ENCODE measurements at regions not wholly inside any gene's neighbourhood (a gene's known extent, or its start where the extent isn't known, plus 50 kb on each side); places are given as distances from the start of the nearest gene placed in this dataset.
"Not testable (repeated sequence)": the region's sequence is repeated elsewhere in the genome, so short reads cannot be mapped to it uniquely, and the experiment has no call there.

DNA sequence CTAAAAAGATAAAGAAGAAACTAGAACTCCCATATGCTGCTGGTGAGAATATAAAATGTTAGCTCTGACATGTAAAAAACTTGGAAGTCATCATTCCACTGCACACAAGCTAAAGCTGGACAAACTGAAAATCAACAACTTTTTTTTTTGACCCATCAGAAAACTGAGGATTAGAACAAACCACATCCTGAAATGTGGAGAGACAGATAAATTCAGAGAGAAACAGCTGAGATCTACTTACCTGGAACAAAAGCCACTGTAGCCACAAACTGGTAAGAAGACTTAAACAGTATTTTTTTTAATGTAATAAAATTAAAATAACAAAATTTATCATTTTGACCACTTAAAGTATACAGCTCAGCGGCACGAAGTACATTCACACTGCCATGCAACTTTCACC is 408.5 kb upstream of the RGS17 start:
- no peak for DNase-seq (ENCODE audit: low spot score)

DNA sequence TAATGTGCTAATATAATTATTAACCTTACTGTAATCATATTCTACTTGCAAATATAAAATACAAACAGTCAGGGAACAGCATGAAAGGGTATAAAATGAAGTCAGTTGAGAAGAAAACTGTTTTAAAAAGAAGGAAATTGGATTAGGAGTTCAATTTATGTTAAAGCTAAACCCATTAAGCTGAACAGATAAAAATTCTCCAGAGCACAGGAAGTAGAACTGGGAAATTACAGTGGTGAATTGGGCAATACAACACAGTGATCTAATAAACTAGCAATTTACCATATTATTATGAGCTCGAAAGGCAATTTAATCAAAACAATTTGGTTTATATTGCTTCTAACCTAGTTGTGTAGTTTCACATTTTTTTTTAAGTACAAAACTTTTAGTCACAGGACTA is 407.4 kb upstream of the RGS17 start:
- no peak for DNase-seq (ENCODE audit: low spot score)

DNA sequence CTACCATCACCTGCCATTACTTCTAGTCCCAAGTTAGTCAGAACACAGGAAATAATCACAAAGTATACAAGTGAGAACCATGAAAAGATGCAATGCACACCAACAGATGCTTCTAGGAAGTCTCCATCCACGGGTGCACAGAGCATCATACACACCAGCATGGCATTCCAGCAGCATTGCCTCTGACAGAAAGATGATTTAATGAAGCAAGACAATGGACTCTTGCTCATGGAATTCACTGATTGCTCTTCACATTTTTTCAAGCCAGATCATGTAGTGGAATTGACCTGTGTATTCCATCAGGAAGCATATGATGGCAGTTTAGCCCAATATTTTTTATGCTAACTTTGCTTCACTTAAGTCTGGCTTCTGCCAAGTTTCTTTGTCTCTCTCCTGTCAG is 406.3 kb upstream of the RGS17 start:
- DNase-seq (ENCODE audit: low spot score), result no peak

DNA sequence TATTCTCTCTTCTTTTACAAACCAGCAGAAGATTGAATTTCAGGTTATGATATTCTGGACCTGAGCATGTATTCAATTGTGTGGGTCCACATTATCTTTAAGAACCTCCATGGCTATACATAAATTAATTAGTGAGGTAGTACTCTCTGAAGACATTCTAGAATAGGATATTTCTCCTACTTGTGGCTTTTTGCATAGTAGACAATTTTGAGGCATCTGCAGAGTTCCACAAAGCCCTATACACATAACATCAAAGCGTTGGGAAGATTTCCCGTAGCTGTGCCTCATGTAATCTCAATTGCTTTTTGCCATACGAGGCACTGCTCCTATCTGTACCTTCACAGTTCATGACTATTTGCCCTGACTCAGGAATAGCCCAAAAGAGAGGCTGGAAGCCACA is 395.4 kb upstream of the RGS17 start:
- DNase-seq (ENCODE audit: low spot score), result no peak

DNA sequence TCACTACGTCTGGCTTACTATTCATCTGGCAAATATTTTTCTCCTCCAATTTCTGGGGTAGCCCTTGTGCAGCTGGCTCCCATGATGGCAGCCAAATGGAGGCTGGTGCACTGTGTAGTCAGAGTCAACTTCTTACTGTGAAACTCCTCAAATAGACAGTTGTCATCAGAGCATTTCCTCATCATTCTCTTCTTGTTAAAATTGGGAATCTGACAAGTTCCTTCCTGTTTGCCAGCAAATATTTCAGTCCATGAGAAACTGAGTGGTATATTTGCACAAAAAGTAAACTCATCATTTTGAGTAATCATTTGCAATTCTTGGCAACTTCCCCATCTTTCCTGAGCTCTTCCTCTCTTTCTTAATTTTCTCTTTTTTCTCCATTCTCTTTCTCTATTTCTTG is 394.9 kb upstream of the RGS17 start:
- DNase-seq (ENCODE audit: low spot score), result no peak

DNA sequence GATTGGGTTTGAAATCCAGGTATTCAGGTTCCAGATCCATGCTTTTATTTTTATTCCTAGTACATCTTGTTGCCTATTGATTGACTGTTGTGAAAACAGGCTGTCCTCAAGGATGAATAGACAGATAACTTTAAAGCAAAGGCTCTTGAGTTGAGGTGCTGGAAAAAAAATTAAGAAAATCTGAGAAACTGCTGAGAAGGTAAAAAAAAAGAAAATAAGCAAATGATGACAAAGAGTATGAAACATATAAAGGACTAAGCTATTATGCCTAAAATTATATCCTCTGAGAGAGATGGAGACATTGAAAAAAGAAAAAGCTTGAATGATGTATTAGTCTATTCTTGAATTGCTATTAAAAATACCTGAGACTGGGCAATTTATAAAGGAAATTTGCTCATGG is 392.3 kb upstream of the RGS17 start:
- no peak for DNase-seq (ENCODE audit: low spot score)

DNA sequence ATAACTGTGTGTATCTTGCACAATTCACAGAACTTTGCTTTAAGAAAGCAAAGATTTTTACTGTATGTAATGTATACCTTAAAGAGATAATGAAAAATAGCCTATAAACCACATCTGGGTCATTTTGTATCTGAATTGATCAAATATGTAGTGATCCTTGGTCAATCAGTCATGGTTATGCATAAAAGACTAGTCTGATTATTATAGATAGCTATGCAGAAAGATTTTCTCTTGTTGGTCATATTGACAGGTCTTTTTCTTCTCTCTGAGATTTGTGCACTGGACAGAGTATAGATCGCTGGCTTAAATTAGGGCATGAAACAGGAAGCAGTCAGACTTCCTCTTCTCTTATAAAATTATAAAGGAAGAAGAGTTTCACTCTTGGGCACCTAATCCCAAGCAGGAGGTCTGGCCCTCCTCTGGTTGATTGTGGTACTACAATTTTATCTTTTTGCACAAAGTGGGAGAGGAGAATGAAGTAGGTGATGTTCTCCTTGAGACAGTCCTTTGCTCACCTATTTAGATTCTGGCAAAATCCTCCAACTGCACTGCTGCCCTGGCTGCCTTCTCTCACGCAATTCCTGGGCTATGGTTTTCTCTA is 380.9 kb upstream of the RGS17 start:
- DNase-seq (ENCODE audit: low spot score), result peak; percentile 45

DNA sequence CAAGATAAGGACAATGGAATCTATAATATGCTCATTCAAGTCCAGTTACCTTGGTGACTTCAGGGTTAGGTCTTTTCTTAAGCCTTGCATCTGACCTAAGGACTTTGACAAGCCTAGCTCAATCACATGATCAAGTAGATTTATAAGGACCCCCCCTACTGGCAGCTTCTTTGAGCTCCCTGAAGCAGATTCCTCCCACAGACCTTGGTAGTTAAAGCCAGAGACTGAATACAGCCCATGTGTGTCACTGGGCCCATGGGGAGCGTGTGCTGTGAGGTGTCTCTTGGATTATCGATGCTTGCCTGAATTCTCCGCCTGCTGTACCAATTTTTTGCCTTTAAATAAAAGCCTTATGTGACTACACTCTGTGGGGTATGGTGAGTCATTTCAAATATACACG is 372.7 kb upstream of the RGS17 start:
- peak; percentile 18 for DNase-seq (ENCODE audit: low spot score)

DNA sequence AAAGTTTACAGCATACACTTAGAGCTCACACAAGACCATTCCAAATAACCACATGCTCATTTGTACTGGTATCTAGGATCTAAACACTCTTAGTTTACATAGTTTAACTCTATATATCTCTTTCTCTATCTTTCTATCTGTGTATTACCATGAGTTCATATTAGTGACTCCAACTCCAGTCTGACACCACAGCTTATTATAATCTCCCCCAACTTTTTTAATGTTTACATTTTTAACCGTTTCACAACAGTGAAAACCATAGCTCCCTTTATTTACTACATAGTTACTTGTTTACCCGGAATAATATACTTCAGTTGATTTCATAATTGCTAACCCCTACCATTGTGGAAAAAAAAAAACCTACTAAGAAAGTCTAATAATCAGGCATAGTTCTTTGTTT is 362.4 kb upstream of the RGS17 start:
- DNase-seq (ENCODE audit: low spot score), result no peak

DNA sequence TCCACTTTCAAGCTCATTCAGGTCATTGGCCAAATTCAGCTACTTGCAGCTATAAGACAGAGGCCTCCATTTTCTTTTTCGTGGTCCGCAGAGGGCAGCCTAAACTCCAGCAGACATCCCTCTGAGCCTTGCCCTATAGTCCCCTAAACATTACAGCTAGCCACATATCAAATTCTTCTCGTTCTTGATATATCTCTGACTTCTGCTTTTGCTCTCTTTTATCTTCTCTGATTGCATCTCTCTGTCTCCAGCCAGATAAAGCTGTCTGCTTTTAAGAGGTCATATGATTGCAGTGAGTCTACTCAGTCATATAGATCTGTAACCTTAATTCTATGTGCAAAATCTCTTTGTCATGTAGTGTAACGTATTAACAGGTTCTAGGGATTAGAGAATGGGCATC is 358.4 kb upstream of the RGS17 start:
- DNase-seq (ENCODE audit: low spot score), result no peak

DNA sequence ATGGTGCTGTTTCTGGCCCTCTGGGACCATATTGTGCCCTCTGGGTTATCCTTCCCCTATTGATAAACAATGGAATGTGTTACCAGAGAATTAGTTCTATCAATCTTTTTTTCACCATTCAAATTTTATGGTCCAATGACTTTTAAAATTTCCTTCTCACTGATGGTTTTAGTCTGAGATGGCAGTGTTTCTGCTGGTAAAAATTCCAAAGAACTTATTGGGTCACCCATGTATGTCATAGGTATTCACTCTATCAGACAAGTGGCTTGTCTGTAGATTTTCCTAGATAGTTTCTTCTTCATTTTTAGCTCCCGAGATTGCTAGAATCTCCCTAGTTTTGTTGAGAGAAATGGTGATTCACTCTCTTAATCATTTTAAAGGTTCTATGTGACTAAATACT is 357.2 kb upstream of the RGS17 start:
- DNase-seq (ENCODE audit: low spot score), result no peak

DNA sequence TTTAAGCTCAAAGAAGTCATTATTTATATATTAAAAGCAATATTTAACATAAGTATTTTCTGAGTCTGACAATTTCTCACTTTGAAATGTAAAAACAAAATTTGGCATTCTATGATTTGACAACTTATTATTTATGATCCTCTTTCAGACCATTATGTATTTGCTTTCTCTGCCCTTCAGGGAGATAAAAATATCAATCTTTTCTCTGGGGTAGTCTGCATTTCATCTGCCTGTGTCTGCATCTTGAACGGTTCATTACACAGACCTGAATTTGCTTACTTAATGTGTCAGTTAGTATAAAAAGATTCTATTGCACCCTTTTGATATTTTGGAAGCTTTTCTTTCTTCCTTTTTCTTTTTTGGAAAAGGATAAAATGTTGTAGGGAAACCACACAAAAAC is 354.0 kb upstream of the RGS17 start:
- no peak for DNase-seq (ENCODE audit: low spot score)

DNA sequence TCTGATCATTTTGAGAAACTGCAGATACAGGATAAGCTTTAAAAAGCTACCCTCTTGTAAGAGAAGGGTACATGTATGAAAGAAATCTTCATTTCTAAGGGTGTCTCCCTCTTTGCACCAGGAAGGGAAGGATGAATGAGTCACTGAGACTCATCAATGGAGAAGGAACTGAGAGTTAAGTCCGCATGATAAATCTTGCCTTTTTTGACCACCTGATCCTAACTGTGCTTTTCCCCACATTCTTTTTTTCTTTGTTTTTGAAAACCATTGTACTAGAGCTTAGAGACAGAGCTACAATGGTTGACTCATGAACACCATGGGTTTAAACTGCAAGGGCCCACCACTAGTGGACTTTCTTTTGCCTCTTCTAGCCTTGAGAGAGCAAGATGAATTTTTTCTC is 353.0 kb upstream of the RGS17 start:
- DNase-seq (ENCODE audit: low spot score), result no peak

DNA sequence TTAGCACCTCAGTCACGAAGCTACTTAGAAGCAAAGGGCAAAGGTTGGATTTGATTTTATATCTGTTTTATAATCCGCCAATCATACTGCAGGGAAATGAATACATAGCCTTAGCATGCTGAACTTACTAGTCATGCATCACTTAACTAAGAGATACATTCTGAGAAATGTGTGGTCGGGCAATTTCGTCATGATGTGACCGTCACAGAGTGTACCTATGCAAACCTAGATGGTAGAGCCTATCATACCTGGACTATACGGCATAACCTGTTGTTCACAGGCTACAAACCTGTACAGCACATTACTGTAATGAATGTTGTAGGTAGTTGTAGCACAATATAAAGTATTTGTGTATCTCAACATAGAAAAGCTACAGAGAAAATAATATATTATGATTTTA is 345.2 kb upstream of the RGS17 start:
- no peak for DNase-seq (ENCODE audit: low spot score)

DNA sequence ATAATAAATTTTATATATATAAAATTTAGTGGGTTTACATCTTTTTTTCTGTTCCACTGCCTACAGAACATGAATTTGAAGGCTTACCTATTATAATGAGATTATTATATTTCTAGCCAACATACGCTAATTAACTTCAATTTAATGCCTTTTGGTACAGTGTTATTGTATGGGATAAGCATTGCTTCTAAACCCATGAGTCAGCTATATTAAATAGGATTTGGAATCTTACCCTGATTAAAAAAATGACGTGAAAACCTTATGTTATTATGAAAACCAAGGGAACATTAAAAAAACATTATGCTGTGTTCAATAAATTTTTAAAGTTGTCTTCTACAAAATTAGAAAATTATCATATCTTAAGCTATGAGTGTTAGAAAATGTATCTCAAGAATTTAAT is 334.0 kb upstream of the RGS17 start:
- no peak for DNase-seq (ENCODE audit: low spot score)

DNA sequence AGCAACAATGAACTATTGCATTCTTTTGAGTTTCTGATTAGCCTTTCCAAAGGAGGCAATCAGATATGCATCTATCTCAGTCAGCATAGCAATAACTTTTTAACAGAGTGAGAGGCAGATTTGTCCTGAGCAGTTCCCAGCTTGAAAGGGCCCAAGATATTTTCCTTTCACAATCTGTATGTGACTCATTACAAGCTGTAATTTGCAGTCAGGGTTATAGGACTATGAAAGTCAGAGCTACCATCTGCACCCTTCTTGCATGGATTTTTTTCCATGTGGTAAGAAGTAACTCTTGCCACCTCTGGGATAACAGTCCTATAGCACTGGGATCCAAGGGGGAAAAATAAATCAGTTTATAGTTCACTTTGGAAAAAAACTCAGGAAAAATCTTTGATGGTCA is 318.2 kb upstream of the RGS17 start:
- DNase-seq (ENCODE audit: low spot score), result no peak

DNA sequence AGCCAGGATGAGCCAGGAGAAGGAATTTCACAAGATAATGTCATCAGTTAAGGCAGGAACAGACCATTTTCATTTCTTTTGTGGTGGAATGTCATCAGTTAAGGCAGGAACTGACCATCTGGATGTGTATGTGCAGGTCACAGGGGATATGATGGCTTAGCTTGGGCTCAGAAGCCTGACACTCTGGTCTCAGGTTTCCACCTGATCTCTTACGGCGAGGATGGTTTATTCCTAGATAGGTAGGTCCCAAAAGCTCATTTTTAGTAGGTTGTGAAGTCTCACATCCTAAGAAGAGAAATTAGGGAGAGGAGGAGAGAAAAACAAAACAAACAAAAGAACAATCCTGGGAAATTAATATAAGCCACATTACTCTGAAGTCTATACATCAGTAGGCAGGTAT is 311.7 kb upstream of the RGS17 start:
- DNase-seq (ENCODE audit: low spot score), result not testable (repeated sequence)

DNA sequence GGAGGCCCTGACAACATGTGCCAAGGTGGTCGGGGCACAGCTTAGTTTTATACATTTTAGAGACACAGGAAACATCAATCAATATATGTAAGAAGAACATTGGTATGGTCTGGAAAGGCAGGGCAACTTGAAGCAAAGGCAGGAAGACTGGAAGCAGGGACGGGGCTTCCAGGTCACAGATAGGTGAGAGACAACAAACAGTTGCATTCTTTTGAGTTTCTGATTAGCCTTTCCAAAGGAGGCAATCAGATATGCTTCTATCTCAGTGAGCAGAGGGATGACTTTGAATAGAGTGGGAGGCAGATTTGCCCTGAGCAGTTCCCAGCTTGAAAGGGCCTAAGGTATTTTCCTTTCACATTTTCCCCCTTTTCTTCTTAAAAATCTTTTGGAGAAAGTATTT is 311.0 kb upstream of the RGS17 start:
- DNase-seq (ENCODE audit: low spot score), result no peak

DNA sequence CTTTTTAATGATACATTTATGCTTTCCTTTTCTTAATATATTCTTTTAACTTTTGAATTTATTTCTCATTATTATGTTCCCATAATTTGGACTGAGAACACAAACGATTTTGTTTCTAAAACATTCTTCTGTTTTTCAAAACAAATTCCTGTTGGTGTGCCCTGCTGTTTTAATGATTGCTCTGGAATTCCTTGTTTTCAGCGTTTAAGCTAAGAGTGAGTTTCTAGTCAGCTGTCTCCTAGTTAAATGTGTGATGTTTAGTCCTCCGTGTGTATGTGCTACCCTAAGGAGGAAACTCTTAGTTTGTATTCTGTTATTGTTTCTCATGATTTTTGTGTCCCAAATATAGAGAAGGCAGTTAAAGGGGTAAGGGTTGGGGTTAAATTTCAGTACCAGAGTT is 306.1 kb upstream of the RGS17 start:
- DNase-seq (ENCODE audit: low spot score), result no peak

DNA sequence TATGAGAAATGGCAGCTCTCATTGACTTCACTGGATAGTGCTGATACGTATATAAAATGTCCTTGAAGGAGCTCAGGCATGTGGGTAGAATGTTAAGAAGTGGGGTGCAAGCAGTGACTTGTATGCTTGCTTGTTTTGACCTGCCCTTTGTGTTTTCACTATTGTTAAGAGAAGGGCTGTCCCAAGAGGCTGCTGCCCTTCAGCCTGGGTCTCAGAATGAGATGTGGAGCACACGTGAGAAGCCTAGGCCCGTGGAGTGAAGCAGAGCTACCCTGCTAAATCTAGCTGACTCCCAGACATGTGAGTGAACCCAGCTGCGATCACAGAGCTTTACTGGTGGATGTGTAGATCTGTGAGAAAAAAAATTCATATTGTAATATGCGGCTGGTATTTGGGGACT is 305.3 kb upstream of the RGS17 start:
- DNase-seq (ENCODE audit: low spot score), result peak; percentile 5

DNA sequence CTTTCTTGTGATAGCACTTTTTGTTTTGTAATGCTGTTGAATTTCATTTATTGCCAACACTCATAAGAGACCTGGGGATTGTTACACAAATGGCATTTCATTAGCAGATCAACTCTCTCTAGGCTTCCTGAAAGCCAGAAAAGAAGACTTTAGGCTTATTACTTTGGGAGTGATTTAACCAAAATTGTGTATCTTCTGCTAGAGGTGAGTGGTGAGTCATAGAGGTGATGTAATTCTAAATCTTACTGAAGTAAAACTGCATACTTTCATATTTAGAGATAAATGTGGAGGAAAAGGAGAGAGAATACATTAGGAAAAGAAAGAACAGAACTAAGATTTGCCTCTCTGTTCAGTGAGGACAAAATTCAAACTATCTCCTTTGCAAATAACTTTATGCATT is 304.7 kb upstream of the RGS17 start:
- no peak for DNase-seq (ENCODE audit: low spot score)

DNA sequence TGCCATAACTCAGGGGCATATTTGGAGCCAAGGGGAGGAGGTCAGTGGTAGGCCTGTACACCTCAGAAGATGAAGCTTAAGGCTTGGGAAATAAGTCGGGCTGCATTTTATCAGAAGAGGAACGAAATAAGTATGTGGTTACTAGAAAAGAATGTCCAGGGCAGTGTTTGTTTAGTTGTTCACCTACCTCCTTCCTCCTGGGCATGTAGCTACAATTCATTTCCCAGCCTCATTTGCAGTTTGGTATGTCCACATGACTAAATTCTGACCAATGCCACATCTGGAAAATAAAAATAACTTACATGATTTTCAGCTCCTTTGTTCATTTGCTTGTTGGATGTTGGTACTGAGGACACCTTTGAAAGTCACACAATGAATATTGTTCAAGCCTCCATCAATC is 294.5 kb upstream of the RGS17 start:
- DNase-seq (ENCODE audit: low spot score), result no peak

DNA sequence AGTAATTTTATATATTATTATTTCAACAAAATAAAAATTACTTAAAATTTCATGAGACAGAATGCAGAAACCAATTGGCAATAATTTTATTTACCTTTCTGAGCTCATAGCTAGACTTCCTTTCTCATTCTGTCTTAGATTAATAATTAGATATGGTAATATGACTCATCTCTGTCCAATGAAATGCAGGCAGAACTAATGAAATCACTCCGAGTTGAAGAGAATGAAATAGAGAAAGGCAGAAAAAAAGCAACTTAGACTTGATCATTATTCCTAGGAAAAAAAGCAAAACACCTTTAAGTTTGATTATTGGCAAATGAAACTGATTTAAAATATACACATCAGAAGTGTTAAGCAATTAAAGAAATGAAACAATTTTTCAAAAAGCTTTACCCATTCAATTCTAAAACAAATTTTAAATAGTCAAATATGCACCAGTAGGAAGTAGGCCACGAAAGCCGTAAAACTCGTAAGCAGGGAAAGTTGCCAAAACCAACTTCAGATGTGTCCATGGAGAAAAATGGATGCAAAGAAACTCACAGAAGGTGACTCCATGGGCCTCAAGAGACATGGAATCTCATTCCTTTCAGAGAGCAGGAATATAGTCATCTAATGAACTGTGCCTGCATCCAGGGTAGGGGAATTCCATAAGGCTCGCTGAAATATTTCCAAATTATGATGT is 293.8 kb upstream of the RGS17 start:
- no peak for DNase-seq (ENCODE audit: low spot score)

DNA sequence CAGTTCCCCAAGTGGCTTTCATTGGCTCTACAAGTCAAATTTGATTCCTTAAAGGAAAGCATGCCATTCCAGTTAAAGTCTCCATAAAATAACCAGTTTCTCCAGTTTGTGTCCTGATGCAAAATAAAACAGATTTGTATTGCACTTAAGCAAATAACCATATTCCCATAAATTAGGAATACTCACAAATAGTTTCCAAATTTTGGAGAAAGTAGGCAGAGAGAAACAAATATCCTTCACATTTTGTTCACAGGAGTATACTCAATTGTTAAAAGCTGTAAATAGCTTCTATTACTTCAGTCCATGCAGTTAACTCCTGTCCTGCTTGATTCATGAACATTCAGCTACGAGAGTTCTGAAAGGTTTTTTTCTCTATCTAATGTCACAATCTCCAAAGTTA is 281.4 kb upstream of the RGS17 start:
- DNase-seq (ENCODE audit: low spot score), result no peak
